C4-2B (cell line): ENCODE measurements at regions not wholly inside any gene's neighbourhood (a gene's known extent, or its start where the extent isn't known, plus 50 kb on each side); places are given as distances from the start of the nearest gene placed in this dataset.

Source experiments
- ZFX ChIP-seq: fragments of 450-650 bp; IDR thresholded peaks from 2 replicates; pipeline ENCODE4 v1.6.1; 2017
- TF ChIP-seq, protein P1 (sequence below): fragments of 450-650 bp; conservative IDR thresholded peaks from 2 replicates; pipeline ENCODE4 v1.5.1; 2017; ENCODE audit warnings: mild to moderate bottlenecking

DNA sequence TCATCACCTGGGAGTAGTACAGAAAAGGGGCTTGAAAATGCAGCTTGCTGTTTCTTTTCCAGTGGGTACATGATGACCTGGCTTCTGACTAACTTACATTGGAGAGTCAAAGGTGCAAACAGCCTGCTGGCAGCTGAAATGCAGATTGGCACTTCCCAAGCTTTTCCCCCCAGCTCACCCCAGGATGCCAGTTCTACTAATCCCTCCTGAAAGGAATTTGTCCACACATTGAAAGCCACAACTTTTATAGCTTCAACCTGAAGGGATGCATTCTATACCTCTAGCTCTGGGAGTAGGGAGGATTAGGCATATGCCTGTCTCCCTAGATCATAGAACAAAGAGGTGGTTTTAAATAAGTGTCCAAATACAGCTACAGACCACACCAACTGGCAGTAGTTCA, 281.7 kb downstream of the EFHB start:
- TF ChIP-seq, protein P1, sequence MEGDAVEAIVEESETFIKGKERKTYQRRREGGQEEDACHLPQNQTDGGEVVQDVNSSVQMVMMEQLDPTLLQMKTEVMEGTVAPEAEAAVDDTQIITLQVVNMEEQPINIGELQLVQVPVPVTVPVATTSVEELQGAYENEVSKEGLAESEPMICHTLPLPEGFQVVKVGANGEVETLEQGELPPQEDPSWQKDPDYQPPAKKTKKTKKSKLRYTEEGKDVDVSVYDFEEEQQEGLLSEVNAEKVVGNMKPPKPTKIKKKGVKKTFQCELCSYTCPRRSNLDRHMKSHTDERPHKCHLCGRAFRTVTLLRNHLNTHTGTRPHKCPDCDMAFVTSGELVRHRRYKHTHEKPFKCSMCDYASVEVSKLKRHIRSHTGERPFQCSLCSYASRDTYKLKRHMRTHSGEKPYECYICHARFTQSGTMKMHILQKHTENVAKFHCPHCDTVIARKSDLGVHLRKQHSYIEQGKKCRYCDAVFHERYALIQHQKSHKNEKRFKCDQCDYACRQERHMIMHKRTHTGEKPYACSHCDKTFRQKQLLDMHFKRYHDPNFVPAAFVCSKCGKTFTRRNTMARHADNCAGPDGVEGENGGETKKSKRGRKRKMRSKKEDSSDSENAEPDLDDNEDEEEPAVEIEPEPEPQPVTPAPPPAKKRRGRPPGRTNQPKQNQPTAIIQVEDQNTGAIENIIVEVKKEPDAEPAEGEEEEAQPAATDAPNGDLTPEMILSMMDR, result no peak
- no peak for TF ChIP-seq ZFX
